Prostate gland (tissue), 2 donors: ENCODE measurements at regions not wholly inside any gene's neighbourhood (a gene's known extent, or its start where the extent isn't known, plus 50 kb on each side); places are given as distances from the start of the nearest gene placed in this dataset.

Source experiments
- DNase-seq: peaks from one replicate; pipeline ENCODE4 v3.0.0-alpha.2; 2019; ENCODE audit warnings: low spot score
- H3K27ac ChIP-seq, 2 donors: fragments of 200-600 bp; sonication (generic); 2 replicates each; pipeline ENCODE4 v1.5.1; 2017 to 2019
- H3K27me3 ChIP-seq: fragments of 200-600 bp; sonication (generic); replicated peaks from 2 replicates; pipeline ENCODE4 v1.5.1; 2019; ENCODE audit not compliant: insufficient read depth
- H3K36me3 ChIP-seq, 2 donors: fragments of 200-600 bp; sonication (generic); 1 replicate in 1 of 2; 2 replicates in 1 of 2; pipeline versions ENCODE4 v1.5.1 to v1.8.1; 2017 to 2019
- H3K4me1 ChIP-seq: fragments of 200-600 bp; sonication (generic); replicated peaks from 2 replicates; pipeline ENCODE4 v1.5.1; 2019
- H3K4me3 ChIP-seq, 2 donors: fragments of 200-600 bp; sonication (generic); 2 replicates each; pipeline ENCODE4 v1.5.1; 2017 to 2019
- H3K9me3 ChIP-seq: fragments of 200-600 bp; sonication (generic); 2 replicates; pipeline ENCODE4 v1.5.1; 2017
- POLR2A ChIP-seq: fragments of 450-650 bp; IDR thresholded peaks from one replicate; pipeline ENCODE4 v1.6.1; 2016; ENCODE audit warnings: antibody characterized with exemption, mild to moderate bottlenecking
- POLR2AphosphoS5 ChIP-seq: sonication (generic); formaldehyde crosslinking; IDR thresholded peaks from one replicate; pipeline ENCODE4 v1.6.1; 2017; ENCODE audit warnings: antibody characterized with exemption
- WGBS: methylation state at CpG from one replicate; pipeline ENCODE4 v1.1.5; 2018; 5-methylcytosine and 5-hydroxymethylcytosine counted together
- intact Hi-C: fragments of 100-400 bp; cut with DNase I; formaldehyde crosslinking; loops from one replicate; pipeline ENCODE4 v1.14.2; 2022
- TF ChIP-seq, protein P1 (sequence below), 4 experiments: fragments of 200-600 bp in 2 of 4; fragments of 450-650 bp in 2 of 4; sonication (generic) in 2 of 4; IDR thresholded peaks; 1 replicate in 3 of 4; 2 replicates in 1 of 4; pipeline ENCODE4 v1.5.1; 2016 to 2019; ENCODE audit warnings: antibody characterized with exemption in 4 of 4, mild to moderate bottlenecking in 2 of 4, moderate library complexity in 2 of 4

DNA sequence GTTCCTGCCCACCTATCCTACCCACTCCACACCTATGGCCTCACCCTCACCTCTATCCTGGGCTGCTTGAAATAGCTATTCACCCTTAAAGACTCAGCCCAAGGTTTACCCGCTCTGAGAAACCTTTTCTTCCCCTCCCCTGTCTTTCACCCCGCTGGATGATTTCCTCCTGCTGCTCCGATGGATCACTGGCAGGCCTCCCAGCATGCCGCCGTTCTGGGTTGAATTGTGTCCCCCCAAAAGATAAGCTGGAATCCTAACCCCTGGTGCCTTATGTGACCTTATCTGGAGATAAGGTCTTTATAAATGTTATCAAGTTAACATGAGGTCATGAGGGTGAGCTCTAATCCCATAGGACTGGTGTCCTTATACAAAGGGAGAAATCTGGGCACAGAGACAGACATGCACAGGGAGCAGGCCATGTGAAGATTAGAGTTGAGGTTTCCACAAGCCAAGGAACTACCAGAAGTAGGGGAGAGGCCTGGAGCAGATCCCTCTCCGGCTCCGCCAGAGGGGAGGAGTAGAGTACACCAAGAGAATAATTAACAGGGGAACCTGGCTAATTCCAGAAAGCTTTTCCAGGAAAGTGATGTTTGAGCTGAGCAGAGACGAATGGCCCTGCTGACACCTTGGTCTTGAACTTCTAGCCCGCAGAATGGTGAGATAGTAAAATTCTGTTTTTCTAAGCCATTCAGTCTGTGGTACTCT is 110.0 kb upstream of the SERBP1 start:
- Histone ChIP-seq H3K4me3 (no peak overlapping the region), H3K36me3 (no peaks in the 10 kb centered on the region), H3K4me1 (no peaks in the 10 kb centered on the region), H3K27me3 (no peaks in the 10 kb centered on the region), H3K9me3 (no peaks in the 10 kb centered on the region), H3K27ac (no peak overlapping the region)
- TF ChIP-seq POLR2AphosphoS5 (no peak), POLR2A (no peak)
- TF ChIP-seq, protein P1, sequence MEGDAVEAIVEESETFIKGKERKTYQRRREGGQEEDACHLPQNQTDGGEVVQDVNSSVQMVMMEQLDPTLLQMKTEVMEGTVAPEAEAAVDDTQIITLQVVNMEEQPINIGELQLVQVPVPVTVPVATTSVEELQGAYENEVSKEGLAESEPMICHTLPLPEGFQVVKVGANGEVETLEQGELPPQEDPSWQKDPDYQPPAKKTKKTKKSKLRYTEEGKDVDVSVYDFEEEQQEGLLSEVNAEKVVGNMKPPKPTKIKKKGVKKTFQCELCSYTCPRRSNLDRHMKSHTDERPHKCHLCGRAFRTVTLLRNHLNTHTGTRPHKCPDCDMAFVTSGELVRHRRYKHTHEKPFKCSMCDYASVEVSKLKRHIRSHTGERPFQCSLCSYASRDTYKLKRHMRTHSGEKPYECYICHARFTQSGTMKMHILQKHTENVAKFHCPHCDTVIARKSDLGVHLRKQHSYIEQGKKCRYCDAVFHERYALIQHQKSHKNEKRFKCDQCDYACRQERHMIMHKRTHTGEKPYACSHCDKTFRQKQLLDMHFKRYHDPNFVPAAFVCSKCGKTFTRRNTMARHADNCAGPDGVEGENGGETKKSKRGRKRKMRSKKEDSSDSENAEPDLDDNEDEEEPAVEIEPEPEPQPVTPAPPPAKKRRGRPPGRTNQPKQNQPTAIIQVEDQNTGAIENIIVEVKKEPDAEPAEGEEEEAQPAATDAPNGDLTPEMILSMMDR (IDR thresholded peaks at IDR 0.05), result no peak
- DNase-seq, result no peak
- intact Hi-C loops, result no loop called here
- 87% methylated on average over 9 of the region's 9 CpGs for WGBS

DNA sequence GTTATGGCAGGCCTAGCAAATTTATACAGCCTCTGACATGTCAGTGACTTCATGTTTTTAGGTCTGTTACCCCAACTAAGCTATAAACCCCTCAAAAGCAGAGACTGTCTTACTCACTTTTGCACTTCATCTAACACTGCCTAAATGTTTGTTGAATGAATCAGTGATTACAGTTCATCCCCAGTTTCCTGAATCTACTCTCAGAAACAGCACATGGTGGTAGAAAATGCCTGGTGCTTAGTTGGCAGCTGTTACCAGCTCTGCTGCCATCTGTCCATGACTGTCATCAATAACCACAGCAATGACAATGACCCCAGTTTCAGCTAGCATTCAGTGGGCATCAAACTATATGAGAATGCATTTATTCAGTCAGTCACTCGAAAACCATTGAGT is 110.5 kb upstream of the SERBP1 start:
- Histone ChIP-seq H3K9me3 (no peaks in the 10 kb centered on the region), H3K4me3 (no peak overlapping the region), H3K36me3 (no peaks in the 10 kb centered on the region), H3K27me3 (no peaks in the 10 kb centered on the region), H3K4me1 (no peaks in the 10 kb centered on the region), H3K27ac (no peak overlapping the region)
- WGBS, result 100% methylated on average over 1 of the region's 1 CpG
- TF ChIP-seq POLR2AphosphoS5 (no peak), POLR2A (no peak)
- TF ChIP-seq, protein P1 (IDR thresholded peaks at IDR 0.05), result no peak
- intact Hi-C loops, result no loop called here
- DNase-seq, result no peak

DNA sequence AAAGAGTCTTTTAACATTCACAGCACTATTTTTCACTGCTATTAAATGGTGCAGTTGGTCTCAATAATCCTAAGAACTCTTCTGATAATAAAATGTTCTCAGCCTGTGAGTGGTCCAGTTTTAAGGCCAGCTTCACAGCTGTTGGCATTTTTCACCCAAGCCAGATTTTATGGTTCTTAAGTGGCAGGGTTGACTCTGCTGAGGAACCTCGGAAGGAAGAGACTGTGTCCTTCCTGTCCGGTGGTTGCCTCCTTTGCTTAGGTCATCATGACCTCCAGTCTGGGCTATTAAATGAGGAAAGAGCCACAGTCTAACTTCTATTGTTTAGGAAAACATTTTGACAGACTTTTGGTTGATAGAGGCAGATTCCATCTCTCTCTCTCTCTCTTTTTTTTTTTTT is 112.5 kb upstream of the SERBP1 start:
- TF ChIP-seq POLR2AphosphoS5 (no peak), POLR2A (no peak)
- TF ChIP-seq, protein P1 (IDR thresholded peaks at IDR 0.05), result no peak
- no peak for DNase-seq
- no peaks in the 10 kb centered on the region for H3K36me3 ChIP-seq
- no peak overlapping the region for H3K27ac ChIP-seq
- no peaks in the 10 kb centered on the region for H3K27me3 ChIP-seq
- intact Hi-C loops, result no loop called here
- no peak overlapping the region for H3K4me3 ChIP-seq
- no peaks in the 10 kb centered on the region for H3K4me1 ChIP-seq
- 39% methylated on average over 2 of the region's 2 CpGs for WGBS
- no peaks in the 10 kb centered on the region for H3K9me3 ChIP-seq

DNA sequence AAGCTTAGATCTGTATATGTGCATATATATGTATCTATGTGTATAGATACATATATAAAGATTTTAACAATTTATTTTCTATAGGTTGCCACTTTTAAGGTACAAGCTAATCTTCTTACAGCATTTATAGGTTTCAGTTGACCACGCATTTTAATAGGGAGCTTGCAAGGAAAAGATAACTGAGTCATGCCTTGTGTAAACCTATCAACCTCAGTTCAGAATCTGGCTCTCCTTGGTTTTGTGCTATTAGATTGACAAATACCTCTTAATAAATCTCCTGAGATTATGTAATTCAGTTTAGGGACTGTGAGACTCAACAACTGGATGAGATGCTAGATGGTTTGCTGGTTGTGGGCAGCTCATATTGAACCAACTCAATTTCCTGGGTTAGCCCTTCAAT is 114.7 kb upstream of the SERBP1 start:
- Histone ChIP-seq H3K4me3 (no peak overlapping the region), H3K27me3 (no peaks in the 10 kb centered on the region), H3K27ac (no peak overlapping the region), H3K4me1 (no peaks in the 10 kb centered on the region), H3K36me3 (no peaks in the 10 kb centered on the region), H3K9me3 (no peaks in the 10 kb centered on the region)
- DNase-seq, result no peak
- intact Hi-C loops, result no loop called here
- no peak for TF ChIP-seq POLR2AphosphoS5
- TF ChIP-seq POLR2A, result no peak
- TF ChIP-seq, protein P1 (IDR thresholded peaks at IDR 0.05), result no peak
- WGBS, result 72% methylated on average over 1 of the region's 1 CpG

DNA sequence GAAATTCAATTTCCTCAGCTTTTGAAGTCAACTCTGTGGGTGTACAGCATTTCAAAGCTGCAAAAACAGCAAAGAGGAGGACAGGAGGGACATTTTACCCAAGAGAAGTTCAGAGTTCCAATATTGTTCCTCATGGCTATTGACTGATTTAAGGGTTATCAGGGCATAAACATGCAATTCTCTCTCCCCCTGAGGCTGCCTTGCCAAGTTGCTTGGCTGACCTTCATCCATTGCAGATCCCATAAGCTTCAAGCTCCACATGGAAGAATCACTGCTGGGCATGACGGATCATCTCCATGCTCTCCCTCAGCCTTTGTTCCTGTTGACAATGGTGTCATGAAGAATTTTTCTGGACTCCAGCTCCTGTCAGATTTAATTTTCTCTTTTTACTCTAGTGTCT is 115.2 kb upstream of the SERBP1 start:
- DNase-seq, result no peak
- H3K4me1 ChIP-seq, result no peaks in the 10 kb centered on the region
- no peaks in the 10 kb centered on the region for H3K9me3 ChIP-seq
- TF ChIP-seq, protein P1 (IDR thresholded peaks at IDR 0.05), result no peak
- no peak for TF ChIP-seq POLR2A
- H3K27me3 ChIP-seq, result no peaks in the 10 kb centered on the region
- 82% methylated on average over 1 of the region's 1 CpG for WGBS
- H3K27ac ChIP-seq, result no peak overlapping the region
- intact Hi-C loops, result no loop called here
- H3K36me3 ChIP-seq, result no peaks in the 10 kb centered on the region
- H3K4me3 ChIP-seq, result no peak overlapping the region
